ENCODE measurements at regions not wholly inside any gene's neighbourhood (a gene's known extent, or its start where the extent isn't known, plus 50 kb on each side); places are given as distances from the start of the nearest gene placed in this dataset.
A peak's percentile ranks its signal among the peaks of the same experiment; 100 is the strongest.

DNA sequence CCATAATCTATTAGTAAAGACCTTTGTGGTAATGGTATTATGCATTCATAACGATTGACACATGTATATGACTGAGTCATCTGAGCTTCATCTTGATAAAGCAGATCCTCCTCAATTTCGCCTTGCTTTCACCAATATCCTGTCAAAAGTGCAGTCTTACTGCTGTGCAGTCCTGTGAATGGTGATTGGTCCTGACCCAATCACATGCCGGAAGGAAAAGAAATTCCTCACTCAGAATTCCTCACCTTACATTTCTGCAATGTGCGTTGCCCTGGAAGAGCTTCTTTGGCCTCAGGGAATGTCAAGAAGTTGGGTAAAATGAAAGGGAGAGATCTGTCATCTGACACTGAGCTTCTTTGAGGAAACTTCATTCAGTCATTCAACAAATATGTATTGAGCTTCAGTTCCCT lies 121.0 kb upstream of the TSPAN2 start:
- TF ChIP-seq EZH2 (IDR thresholded peaks at IDR 0.05; ENCODE audit: low read length, missing control alignments) = no peak
- TF ChIP-seq, protein P1, sequence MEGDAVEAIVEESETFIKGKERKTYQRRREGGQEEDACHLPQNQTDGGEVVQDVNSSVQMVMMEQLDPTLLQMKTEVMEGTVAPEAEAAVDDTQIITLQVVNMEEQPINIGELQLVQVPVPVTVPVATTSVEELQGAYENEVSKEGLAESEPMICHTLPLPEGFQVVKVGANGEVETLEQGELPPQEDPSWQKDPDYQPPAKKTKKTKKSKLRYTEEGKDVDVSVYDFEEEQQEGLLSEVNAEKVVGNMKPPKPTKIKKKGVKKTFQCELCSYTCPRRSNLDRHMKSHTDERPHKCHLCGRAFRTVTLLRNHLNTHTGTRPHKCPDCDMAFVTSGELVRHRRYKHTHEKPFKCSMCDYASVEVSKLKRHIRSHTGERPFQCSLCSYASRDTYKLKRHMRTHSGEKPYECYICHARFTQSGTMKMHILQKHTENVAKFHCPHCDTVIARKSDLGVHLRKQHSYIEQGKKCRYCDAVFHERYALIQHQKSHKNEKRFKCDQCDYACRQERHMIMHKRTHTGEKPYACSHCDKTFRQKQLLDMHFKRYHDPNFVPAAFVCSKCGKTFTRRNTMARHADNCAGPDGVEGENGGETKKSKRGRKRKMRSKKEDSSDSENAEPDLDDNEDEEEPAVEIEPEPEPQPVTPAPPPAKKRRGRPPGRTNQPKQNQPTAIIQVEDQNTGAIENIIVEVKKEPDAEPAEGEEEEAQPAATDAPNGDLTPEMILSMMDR (conservative IDR thresholded peaks at IDR 0.05 in 1 of 2, IDR thresholded peaks at IDR 0.05 in 1 of 2; ENCODE audit: low read depth in 1 of 2, low read length in 2 of 2) = no peak
- no peaks in the 10 kb centered on the region for H3K27me3 ChIP-seq (ENCODE audit: control insufficient read depth, insufficient read depth, low read length)
- no peaks in the 10 kb centered on the region for H4K20me1 ChIP-seq (ENCODE audit: control insufficient read depth, extremely low read depth, insufficient read depth, low read length)
- no peak overlapping the region for H3K9ac ChIP-seq (ENCODE audit: insufficient read depth, low read length)
- peaks cover 3% of the 10 kb centered on the region for H3K4me1 ChIP-seq (ENCODE audit: control insufficient read depth, extremely low read depth, insufficient read depth, low read length)
- no peak overlapping the region for H3K27ac ChIP-seq (ENCODE audit: insufficient read depth, low read length)
- H3K79me2 ChIP-seq (ENCODE audit: control insufficient read depth, insufficient read depth, low read length) = no peaks in the 10 kb centered on the region
- H3K4me2 ChIP-seq (ENCODE audit: extremely low read depth, insufficient read depth, low read length) = no peak overlapping the region
- H3K4me3 ChIP-seq (replicated peaks in 1 of 4; ENCODE audit: control extremely low read depth in 1 of 4, insufficient read depth in 1 of 4, low read depth in 3 of 4, low read length in 4 of 4) = no peak overlapping the region
- peak in 1 of 2 donors; percentile 57 for DNase-seq (ENCODE audit: low read depth in 2 of 2)
- H3K36me3 ChIP-seq (ENCODE audit: control insufficient read depth, insufficient read depth, low read length) = no peaks in the 10 kb centered on the region
- H2AFZ ChIP-seq (ENCODE audit: low read length) = no peak overlapping the region
- H3K9me3 ChIP-seq (ENCODE audit: control insufficient read depth, insufficient read depth, low read depth, low read length) = no peaks in the 10 kb centered on the region

DNA sequence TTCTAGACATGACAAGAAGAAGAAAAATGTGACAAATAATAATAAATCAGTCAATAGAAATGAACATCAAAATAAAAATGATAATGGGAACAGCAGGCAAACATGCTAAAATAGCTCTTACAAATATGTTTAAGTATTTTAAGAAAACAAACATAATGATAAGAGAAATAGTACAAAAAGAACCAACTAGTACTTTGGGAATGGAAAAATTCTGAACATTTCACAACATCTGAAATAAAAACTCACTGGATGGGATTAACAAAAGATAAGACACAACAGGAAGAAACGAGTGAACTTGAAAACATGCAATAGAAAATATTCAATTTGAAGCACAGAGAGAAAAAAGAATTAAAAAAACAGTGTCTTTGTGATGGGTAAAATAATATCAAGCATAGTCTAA lies 115.2 kb upstream of the TSPAN2 start:
- no peaks in the 10 kb centered on the region for H3K9me3 ChIP-seq (ENCODE audit: control insufficient read depth, insufficient read depth, low read depth, low read length)
- no peaks in the 10 kb centered on the region for H3K36me3 ChIP-seq (ENCODE audit: control insufficient read depth, insufficient read depth, low read length)
- H3K4me2 ChIP-seq (ENCODE audit: extremely low read depth, insufficient read depth, low read length) = no peak overlapping the region
- no peaks in the 10 kb centered on the region for H3K79me2 ChIP-seq (ENCODE audit: control insufficient read depth, insufficient read depth, low read length)
- H3K9ac ChIP-seq (ENCODE audit: insufficient read depth, low read length) = no peak overlapping the region
- TF ChIP-seq, protein P1 (conservative IDR thresholded peaks at IDR 0.05 in 1 of 2, IDR thresholded peaks at IDR 0.05 in 1 of 2; ENCODE audit: low read depth in 1 of 2, low read length in 2 of 2) = no peak
- TF ChIP-seq EZH2 (IDR thresholded peaks at IDR 0.05; ENCODE audit: low read length, missing control alignments) = no peak
- H3K27me3 ChIP-seq (ENCODE audit: control insufficient read depth, insufficient read depth, low read length) = no peaks in the 10 kb centered on the region
- H3K4me1 ChIP-seq (ENCODE audit: control insufficient read depth, extremely low read depth, insufficient read depth, low read length) = no peaks in the 10 kb centered on the region
- no peak overlapping the region for H3K4me3 ChIP-seq (replicated peaks in 1 of 4; ENCODE audit: control extremely low read depth in 1 of 4, insufficient read depth in 1 of 4, low read depth in 3 of 4, low read length in 4 of 4)
- H2AFZ ChIP-seq (ENCODE audit: low read length) = no peak overlapping the region
- H3K27ac ChIP-seq (ENCODE audit: insufficient read depth, low read length) = no peak overlapping the region
- DNase-seq (ENCODE audit: low read depth in 2 of 2) = no peak
- no peaks in the 10 kb centered on the region for H4K20me1 ChIP-seq (ENCODE audit: control insufficient read depth, extremely low read depth, insufficient read depth, low read length)

DNA sequence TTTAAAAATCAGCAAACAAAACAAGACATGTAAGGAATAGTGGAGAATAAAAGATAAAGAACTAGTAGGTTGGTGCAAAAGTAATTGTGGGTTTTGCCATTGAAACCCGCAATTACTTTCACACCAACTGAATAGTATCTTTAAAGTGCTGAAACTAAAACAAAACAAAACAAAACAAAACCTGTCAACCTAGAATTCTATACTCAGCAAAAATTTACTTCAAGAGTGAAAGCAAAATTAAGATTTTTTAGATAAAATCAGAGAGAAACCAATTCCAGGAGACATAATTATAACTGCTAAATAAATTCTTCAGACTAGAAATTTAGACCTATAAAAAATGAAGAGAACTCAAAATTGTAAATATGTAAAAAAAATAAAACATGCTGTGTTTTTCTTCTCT lies 114.0 kb upstream of the TSPAN2 start:
- Histone ChIP-seq H3K4me1 (ENCODE audit: control insufficient read depth, extremely low read depth, insufficient read depth, low read length) (no peaks in the 10 kb centered on the region), H3K9me3 (ENCODE audit: control insufficient read depth, insufficient read depth, low read depth, low read length) (no peaks in the 10 kb centered on the region), H2AFZ (ENCODE audit: low read length) (no peak overlapping the region), H3K36me3 (ENCODE audit: control insufficient read depth, insufficient read depth, low read length) (no peaks in the 10 kb centered on the region), H3K27ac (ENCODE audit: insufficient read depth, low read length) (no peak overlapping the region), H3K79me2 (ENCODE audit: control insufficient read depth, insufficient read depth, low read length) (no peaks in the 10 kb centered on the region), H3K4me2 (ENCODE audit: extremely low read depth, insufficient read depth, low read length) (no peak overlapping the region), H3K4me3 (replicated peaks in 1 of 4; ENCODE audit: control extremely low read depth in 1 of 4, insufficient read depth in 1 of 4, low read depth in 3 of 4, low read length in 4 of 4) (no peak overlapping the region), H4K20me1 (ENCODE audit: control insufficient read depth, extremely low read depth, insufficient read depth, low read length) (no peaks in the 10 kb centered on the region), H3K9ac (ENCODE audit: insufficient read depth, low read length) (no peak overlapping the region), H3K27me3 (ENCODE audit: control insufficient read depth, insufficient read depth, low read length) (no peaks in the 10 kb centered on the region)
- TF ChIP-seq, protein P1 (conservative IDR thresholded peaks at IDR 0.05 in 1 of 2, IDR thresholded peaks at IDR 0.05 in 1 of 2; ENCODE audit: low read depth in 1 of 2, low read length in 2 of 2) = no peak
- no peak for TF ChIP-seq EZH2 (IDR thresholded peaks at IDR 0.05; ENCODE audit: low read length, missing control alignments)
- no peak for DNase-seq (ENCODE audit: low read depth in 2 of 2)

Measured in fibroblast of lung (primary cell).